ENCODE measurements at regions not wholly inside any gene's neighbourhood (a gene's known extent, or its start where the extent isn't known, plus 50 kb on each side); places are given as distances from the start of the nearest gene placed in this dataset.
A peak's percentile ranks its signal among the peaks of the same experiment; 100 is the strongest.

DNA sequence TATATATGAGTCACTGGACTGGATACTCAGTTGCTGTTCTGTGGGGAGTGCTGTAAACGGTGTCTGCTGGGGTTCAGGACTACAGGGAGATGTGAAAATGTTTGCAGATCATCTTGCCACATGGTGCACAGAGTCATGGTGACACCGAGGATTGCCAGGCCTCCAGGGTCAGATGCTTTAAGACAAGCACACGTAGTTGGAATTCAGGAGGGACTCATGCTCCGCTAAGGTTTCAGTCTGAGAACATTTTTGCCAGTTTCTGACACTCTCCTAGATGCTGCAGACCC is 211.3 kb downstream of the CXCL12 start:
- intact Hi-C loops (cut with DNase I) = no loop called here
- TF ChIP-seq, protein P1, sequence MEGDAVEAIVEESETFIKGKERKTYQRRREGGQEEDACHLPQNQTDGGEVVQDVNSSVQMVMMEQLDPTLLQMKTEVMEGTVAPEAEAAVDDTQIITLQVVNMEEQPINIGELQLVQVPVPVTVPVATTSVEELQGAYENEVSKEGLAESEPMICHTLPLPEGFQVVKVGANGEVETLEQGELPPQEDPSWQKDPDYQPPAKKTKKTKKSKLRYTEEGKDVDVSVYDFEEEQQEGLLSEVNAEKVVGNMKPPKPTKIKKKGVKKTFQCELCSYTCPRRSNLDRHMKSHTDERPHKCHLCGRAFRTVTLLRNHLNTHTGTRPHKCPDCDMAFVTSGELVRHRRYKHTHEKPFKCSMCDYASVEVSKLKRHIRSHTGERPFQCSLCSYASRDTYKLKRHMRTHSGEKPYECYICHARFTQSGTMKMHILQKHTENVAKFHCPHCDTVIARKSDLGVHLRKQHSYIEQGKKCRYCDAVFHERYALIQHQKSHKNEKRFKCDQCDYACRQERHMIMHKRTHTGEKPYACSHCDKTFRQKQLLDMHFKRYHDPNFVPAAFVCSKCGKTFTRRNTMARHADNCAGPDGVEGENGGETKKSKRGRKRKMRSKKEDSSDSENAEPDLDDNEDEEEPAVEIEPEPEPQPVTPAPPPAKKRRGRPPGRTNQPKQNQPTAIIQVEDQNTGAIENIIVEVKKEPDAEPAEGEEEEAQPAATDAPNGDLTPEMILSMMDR (IDR thresholded peaks at IDR 0.05) = no peak
- ATAC-seq (peak; percentile 21), DNase-seq (no peak)
- Histone ChIP-seq H3K4me1 (no peaks in the 10 kb centered on the region), H3K27ac (no peak overlapping the region), H3K27me3 (no peaks in the 10 kb centered on the region), H3K4me3 (no peak overlapping the region), H3K36me3 (no peaks in the 10 kb centered on the region), H3K9me3 (no peaks in the 10 kb centered on the region)

DNA sequence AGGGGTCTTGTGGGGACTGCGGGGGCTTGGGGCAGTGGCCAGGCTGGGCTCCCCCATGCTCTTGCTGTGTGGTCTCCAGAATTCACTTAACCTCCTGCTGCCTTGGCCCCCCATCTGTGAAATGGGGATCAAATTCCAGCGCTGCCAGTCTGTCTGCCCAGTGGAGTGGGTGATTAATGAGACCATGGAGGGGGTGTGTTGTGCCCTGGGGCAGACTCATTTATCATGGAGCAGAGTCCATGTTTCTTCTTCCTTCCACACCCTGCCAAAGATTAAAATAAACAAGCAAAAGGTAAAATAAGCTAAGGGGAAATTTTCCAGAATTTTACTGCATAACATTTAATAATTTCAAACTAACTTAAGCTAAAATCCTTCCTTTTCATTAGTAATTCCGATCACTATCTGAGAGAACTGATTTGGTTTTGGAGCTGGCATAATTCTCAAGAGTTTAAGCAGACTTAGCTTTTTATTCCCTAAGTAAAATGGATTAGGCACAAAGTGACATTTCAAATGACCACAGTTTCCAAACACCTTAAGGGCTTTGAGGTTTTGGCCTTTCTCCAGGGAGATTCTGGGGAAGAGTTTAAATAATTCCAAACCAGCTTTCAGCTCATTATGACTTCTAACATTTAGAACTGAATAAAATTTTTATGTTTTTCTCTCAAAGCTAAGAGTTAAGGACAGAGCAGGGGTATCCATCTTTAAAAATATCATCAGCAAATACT is 211.9 kb downstream of the CXCL12 start:
- Histone ChIP-seq H3K9me3 (no peaks in the 10 kb centered on the region), H3K36me3 (no peaks in the 10 kb centered on the region), H3K27me3 (no peaks in the 10 kb centered on the region), H3K27ac (no peak overlapping the region), H3K4me1 (no peaks in the 10 kb centered on the region), H3K4me3 (no peak overlapping the region)
- intact Hi-C loops (cut with DNase I) = no loop called here
- TF ChIP-seq, protein P1 (IDR thresholded peaks at IDR 0.05) = no peak
- ATAC-seq (no peak), DNase-seq (no peak)

DNA sequence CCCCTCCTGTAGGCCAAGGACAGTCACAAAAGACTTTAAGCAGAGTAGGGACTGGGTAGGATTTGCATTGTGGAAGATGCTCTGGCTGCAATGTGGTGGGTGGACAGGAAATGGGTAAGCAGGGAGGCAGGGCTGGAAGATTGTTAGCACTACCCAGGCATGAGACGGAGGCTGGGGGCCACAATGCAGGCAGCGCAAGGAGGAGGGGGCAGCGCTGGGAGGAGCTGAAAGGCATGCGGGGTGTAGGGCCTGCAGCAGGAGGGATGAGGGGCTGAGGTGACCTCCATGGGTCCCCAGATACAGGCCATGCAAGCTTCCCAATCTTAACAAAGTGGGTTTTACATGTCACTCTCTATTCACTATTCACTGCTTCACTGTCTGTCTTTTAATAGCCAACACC is 213.1 kb downstream of the CXCL12 start:
- Histone ChIP-seq H3K9me3 (no peaks in the 10 kb centered on the region), H3K4me3 (no peak overlapping the region), H3K27me3 (no peaks in the 10 kb centered on the region), H3K36me3 (no peaks in the 10 kb centered on the region), H3K4me1 (no peaks in the 10 kb centered on the region), H3K27ac (no peak overlapping the region)
- no peak for DNase-seq
- intact Hi-C loops (cut with DNase I) = no loop called here
- no peak for ATAC-seq
- TF ChIP-seq, protein P1 (IDR thresholded peaks at IDR 0.05) = no peak

DNA sequence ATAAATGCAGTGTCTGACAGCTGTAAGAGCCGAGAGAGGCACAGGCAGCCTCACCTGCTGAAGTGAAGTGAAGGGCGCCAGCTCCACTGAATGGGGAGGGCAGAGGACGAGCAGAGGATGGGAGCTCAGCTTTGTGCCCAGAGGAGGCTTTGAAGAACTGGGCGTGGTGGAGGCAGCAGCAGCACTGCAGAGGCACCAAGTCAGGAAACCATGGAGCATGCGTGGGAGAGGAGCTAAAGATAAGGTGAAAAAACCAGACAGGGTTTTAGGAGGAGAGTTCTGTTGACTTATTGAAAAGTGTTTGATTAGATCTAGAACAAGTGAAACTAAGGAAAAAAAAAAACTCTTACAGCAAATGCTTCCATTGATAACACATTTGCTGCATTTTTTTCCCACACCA is 216.4 kb downstream of the CXCL12 start:
- Histone ChIP-seq H3K4me3 (no peak overlapping the region), H3K27ac (no peak overlapping the region), H3K27me3 (no peaks in the 10 kb centered on the region), H3K9me3 (no peaks in the 10 kb centered on the region), H3K36me3 (no peaks in the 10 kb centered on the region), H3K4me1 (no peaks in the 10 kb centered on the region)
- DNase-seq = no peak
- intact Hi-C loops (cut with DNase I) = no loop called here
- no peak for ATAC-seq
- TF ChIP-seq, protein P1 (IDR thresholded peaks at IDR 0.05) = no peak

DNA sequence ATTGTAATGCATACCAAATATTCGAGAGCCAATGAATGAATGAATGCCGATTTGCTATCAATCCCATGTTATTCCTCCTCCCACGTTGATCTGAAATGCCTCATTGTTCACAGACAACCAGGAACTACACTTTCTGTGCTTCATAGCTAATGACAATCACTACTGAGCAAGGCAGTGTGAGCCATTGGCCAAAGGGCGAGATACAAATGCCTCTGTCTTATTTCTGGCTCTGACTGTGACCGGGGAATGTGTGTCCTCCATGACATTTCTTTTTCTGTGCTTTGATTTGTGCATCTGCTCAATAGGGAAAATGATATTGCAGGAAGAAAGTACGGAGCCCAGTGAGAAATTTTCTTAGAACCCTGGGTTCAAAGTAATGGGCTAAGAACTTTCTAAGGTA is 217.1 kb downstream of the CXCL12 start:
- H3K4me1 ChIP-seq = no peaks in the 10 kb centered on the region
- H3K4me3 ChIP-seq = no peak overlapping the region
- TF ChIP-seq, protein P1 (IDR thresholded peaks at IDR 0.05) = no peak
- intact Hi-C loops (cut with DNase I) = no loop called here
- no peaks in the 10 kb centered on the region for H3K27me3 ChIP-seq
- ATAC-seq = no peak
- H3K27ac ChIP-seq = no peak overlapping the region
- no peaks in the 10 kb centered on the region for H3K9me3 ChIP-seq
- no peak for DNase-seq
- no peaks in the 10 kb centered on the region for H3K36me3 ChIP-seq
